PC-3 (cell line): ENCODE measurements at regions not wholly inside any gene's neighbourhood (a gene's known extent, or its start where the extent isn't known, plus 50 kb on each side); places are given as distances from the start of the nearest gene placed in this dataset.

Experiments used
- ATAC-seq: fragments of 200-7000 bp; cut with Tn5 transposase; 2 replicates; pipeline ENCODE4 v1.9.1; 2020; ENCODE audit warnings: mild to moderate bottlenecking, moderate library complexity
- BruUV-seq: library from RNA; stranded (reverse); fragments of 400-500 nt; replicated peaks from 2 replicates; lab custom pipeline; 2021; lab: Mats Ljungman, UMichigan
- CTCF ChIA-PET: fragments of 300-600 bp; sonication (Branson Sonifier 250); formaldehyde crosslinking; loops from one replicate; lab custom pipeline; 2022; ENCODE audit warnings: antibody characterized with exemption; lab: Charles Lee
- POLR2A ChIA-PET: fragments of 300-600 bp; sonication (Branson Sonifier 250); formaldehyde crosslinking; loops from one replicate; lab custom pipeline; 2022; ENCODE audit warnings: antibody characterized with exemption; ENCODE audit not compliant: unreplicated experiment; lab: Charles Lee
- DNase-seq: peaks from one replicate; pipeline ENCODE4 v3.0.0-alpha.2; 2015
- H2AFZ ChIP-seq: fragments of 300-600 bp; sonication (generic); 2 replicates; pipeline ENCODE4 v1.6.0; 2016; ENCODE audit warnings: antibody characterized with exemption, low read length
- H3F3A ChIP-seq: fragments of 300-600 bp; sonication (generic); one replicate; pipeline ENCODE4 v1.6.0; 2017; ENCODE audit warnings: antibody characterized with exemption, low read length, control low read depth, mild to moderate bottlenecking; ENCODE audit not compliant: unreplicated experiment
- H3K27ac ChIP-seq: fragments of 300-600 bp; sonication (generic); 2 replicates; pipeline ENCODE4 v1.5.1; 2016; ENCODE audit warnings: mild to moderate bottlenecking, low read length
- H3K27me3 ChIP-seq: fragments of 300-600 bp; sonication (generic); 2 replicates; pipeline ENCODE4 v1.6.1; 2016; ENCODE audit warnings: low read length, mixed read lengths
- H3K36me3 ChIP-seq: fragments of 300-600 bp; sonication (generic); 2 replicates; pipeline ENCODE4 v1.6.1; 2016; ENCODE audit warnings: low read depth, mixed run types, low read length, mixed read lengths
- H3K4me1 ChIP-seq: fragments of 300-600 bp; sonication (generic); 2 replicates; pipeline ENCODE4 v1.5.1; 2016; ENCODE audit warnings: low read length; ENCODE audit not compliant: insufficient read depth
- H3K4me2 ChIP-seq: fragments of 300-600 bp; sonication (generic); 2 replicates; pipeline ENCODE4 v1.6.0; 2016; ENCODE audit warnings: low read length
- H3K4me3 ChIP-seq: fragments of 300-600 bp; sonication (generic); 2 replicates; pipeline ENCODE4 v1.5.1; 2016; ENCODE audit warnings: mild to moderate bottlenecking, low read length, mixed read lengths
- H3K79me2 ChIP-seq: fragments of 300-600 bp; sonication (generic); 2 replicates; pipeline ENCODE4 v1.6.1; 2017; ENCODE audit warnings: low read length, mixed read lengths
- H3K9ac ChIP-seq: fragments of 300-600 bp; sonication (generic); 2 replicates; pipeline ENCODE4 v1.6.0; 2016; ENCODE audit warnings: mild to moderate bottlenecking, low read length
- H3K9me2 ChIP-seq: fragments of 300-600 bp; sonication (generic); replicated peaks from 2 replicates; pipeline ENCODE4 v1.6.1; 2016; ENCODE audit warnings: mixed run types, low read length, mixed read lengths
- H3K9me3 ChIP-seq: fragments of 300-600 bp; sonication (generic); 2 replicates; pipeline ENCODE4 v1.6.1; 2016; ENCODE audit warnings: low read length, mixed read lengths
- H4K20me1 ChIP-seq: fragments of 300-600 bp; sonication (generic); 2 replicates; pipeline ENCODE4 v1.6.1; 2016; ENCODE audit warnings: low read length, mixed read lengths
- EZH2 ChIP-seq: fragments of 300-600 bp; sonication (generic); IDR thresholded peaks from one replicate; pipeline ENCODE4 v1.6.1; 2017; ENCODE audit warnings: antibody characterized with exemption, mild to moderate bottlenecking, low read length; ENCODE audit not compliant: unreplicated experiment
- EZH2phosphoT487 ChIP-seq: fragments of 300-600 bp; sonication (generic); IDR thresholded peaks from 2 replicates; pipeline ENCODE4 v1.6.1; 2018; ENCODE audit warnings: mild to moderate bottlenecking, antibody characterized with exemption, low read length, borderline replicate concordance
- intact Hi-C: fragments of 100-400 bp; cut with micrococcal nuclease; formaldehyde crosslinking; loops from 2 replicates; pipeline ENCODE4 v1.9.0; 2023
- TF ChIP-seq, protein P1 (sequence below): fragments of 300-600 bp; sonication (generic); conservative IDR thresholded peaks from 2 replicates; pipeline ENCODE4 v1.5.1; 2017; ENCODE audit warnings: antibody characterized with exemption, low read depth, mild to moderate bottlenecking, low read length

DNA sequence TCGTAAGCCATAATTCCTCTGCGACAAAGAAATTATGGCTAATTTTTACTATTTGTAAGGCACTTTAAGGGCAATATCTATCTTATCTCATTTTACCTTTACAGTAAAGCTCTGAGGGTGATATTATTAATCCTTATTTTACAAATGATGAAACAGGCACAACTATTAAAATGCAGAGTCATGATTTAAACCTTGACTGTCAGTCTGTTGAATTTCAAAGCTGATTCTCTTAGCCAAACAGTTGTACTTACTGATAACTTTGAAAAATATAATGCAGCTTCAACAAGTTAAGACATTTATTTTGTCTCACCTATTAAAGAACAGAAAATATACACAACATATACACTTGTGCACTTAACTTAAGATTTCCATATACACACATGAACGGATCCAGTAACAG lies 88.2 kb downstream of the SMPDL3A start:
- no peak overlapping the region for H3K4me3 ChIP-seq
- no TSS peak for BruUV-seq
- no peak for DNase-seq
- ChIA-PET CTCF (no interaction called here), POLR2A (no interaction called here)
- H3K27me3 ChIP-seq = 0 out of 2 replicates have a peak, but pooled peaks cover 2% of the 10 kb centered on the region
- H4K20me1 ChIP-seq = no peaks in the 10 kb centered on the region
- no peak overlapping the region for H3K27ac ChIP-seq
- H3K9me3 ChIP-seq = no peaks in the 10 kb centered on the region
- no peaks in the 10 kb centered on the region for H3F3A ChIP-seq
- TF ChIP-seq, protein P1, sequence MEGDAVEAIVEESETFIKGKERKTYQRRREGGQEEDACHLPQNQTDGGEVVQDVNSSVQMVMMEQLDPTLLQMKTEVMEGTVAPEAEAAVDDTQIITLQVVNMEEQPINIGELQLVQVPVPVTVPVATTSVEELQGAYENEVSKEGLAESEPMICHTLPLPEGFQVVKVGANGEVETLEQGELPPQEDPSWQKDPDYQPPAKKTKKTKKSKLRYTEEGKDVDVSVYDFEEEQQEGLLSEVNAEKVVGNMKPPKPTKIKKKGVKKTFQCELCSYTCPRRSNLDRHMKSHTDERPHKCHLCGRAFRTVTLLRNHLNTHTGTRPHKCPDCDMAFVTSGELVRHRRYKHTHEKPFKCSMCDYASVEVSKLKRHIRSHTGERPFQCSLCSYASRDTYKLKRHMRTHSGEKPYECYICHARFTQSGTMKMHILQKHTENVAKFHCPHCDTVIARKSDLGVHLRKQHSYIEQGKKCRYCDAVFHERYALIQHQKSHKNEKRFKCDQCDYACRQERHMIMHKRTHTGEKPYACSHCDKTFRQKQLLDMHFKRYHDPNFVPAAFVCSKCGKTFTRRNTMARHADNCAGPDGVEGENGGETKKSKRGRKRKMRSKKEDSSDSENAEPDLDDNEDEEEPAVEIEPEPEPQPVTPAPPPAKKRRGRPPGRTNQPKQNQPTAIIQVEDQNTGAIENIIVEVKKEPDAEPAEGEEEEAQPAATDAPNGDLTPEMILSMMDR = no peak
- TF ChIP-seq EZH2phosphoT487 (no peak), EZH2 (no peak)
- no peak overlapping the region for H3K4me2 ChIP-seq
- intact Hi-C loops = no loop called here
- H3K79me2 ChIP-seq = no peaks in the 10 kb centered on the region
- no peak overlapping the region for H2AFZ ChIP-seq
- no peak overlapping the region for H3K9ac ChIP-seq
- ATAC-seq = no peak
- H3K36me3 ChIP-seq = no peaks in the 10 kb centered on the region
- no peaks in the 10 kb centered on the region for H3K9me2 ChIP-seq
- H3K4me1 ChIP-seq = peaks cover 4% of the 10 kb centered on the region; the same call in 1 of the 2 replicates

DNA sequence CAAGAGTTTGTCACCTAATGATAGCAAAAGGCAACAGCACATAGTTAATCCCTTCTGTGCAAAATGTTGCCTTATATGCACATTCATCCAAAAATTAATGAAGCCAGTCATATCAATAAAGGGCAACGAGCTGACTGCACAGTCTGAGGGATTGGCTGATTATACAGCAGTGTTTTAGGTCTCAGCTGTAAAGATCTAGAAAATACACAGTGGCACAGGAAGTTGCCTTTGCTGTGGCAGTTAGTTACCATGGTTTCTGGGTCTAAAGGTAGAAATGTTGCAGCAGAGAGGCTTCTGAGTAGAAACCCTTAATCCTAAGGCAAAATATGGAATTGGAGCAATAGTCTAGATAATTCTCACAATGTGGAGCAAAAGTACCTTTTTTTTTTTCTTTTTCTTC lies 89.7 kb downstream of the SMPDL3A start:
- no peak for DNase-seq
- Histone ChIP-seq H3K9ac (no peak overlapping the region), H3K9me2 (no peaks in the 10 kb centered on the region), H3K4me2 (no peak overlapping the region), H3K79me2 (no peaks in the 10 kb centered on the region), H3K4me1 (no peaks in the 10 kb centered on the region), H3K36me3 (no peaks in the 10 kb centered on the region), H4K20me1 (no peaks in the 10 kb centered on the region), H2AFZ (no peak overlapping the region), H3F3A (no peaks in the 10 kb centered on the region), H3K4me3 (no peak overlapping the region), H3K27me3 (0 out of 2 replicates have a peak, but pooled peaks cover 2% of the 10 kb centered on the region), H3K27ac (no peak overlapping the region), H3K9me3 (no peaks in the 10 kb centered on the region)
- no peak for TF ChIP-seq EZH2phosphoT487
- TF ChIP-seq, protein P1 = no peak
- no peak for TF ChIP-seq EZH2
- no TSS peak for BruUV-seq
- POLR2A ChIA-PET = no interaction called here
- intact Hi-C loops = no loop called here
- CTCF ChIA-PET = no interaction called here
- no peak for ATAC-seq

DNA sequence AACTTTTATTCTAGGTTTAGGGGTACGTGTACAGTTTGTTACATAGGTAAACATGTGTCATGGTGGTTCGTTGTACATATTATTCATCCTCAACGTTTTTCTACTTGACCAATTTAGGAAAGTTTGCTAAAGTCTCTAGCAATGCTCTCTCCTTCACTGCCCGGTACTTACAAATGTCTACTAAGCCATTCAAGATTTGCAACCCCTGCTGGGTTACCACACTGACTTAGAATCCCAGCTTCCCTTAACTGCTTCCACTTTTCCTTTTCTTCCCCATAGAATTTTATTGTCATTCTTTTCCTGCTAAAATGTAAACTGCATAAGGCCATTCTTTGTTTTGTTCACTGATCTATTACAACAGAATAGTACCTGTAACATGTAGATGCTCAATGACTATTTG lies 97.4 kb downstream of the SMPDL3A start:
- H3K9ac ChIP-seq = no peak overlapping the region
- CTCF ChIA-PET = no interaction called here
- no peaks in the 10 kb centered on the region for H3K36me3 ChIP-seq
- H3K9me2 ChIP-seq = no peaks in the 10 kb centered on the region
- no peaks in the 10 kb centered on the region for H4K20me1 ChIP-seq
- H2AFZ ChIP-seq = no peak overlapping the region
- H3K27ac ChIP-seq = no peak overlapping the region
- H3K27me3 ChIP-seq = no peaks in the 10 kb centered on the region
- intact Hi-C loops = no loop called here
- H3K79me2 ChIP-seq = no peaks in the 10 kb centered on the region
- BruUV-seq = no TSS peak
- H3K4me3 ChIP-seq = no peak overlapping the region
- H3K4me2 ChIP-seq = no peak overlapping the region
- TF ChIP-seq EZH2phosphoT487 (no peak), EZH2 (no peak)
- TF ChIP-seq, protein P1 = no peak
- H3K4me1 ChIP-seq = no peaks in the 10 kb centered on the region
- POLR2A ChIA-PET = no interaction called here
- ATAC-seq = no peak
- H3F3A ChIP-seq = no peaks in the 10 kb centered on the region
- no peak for DNase-seq
- H3K9me3 ChIP-seq = no peaks in the 10 kb centered on the region
